HEK293T (cell line): ENCODE measurements at regions not wholly inside any gene's neighbourhood (a gene's known extent, or its start where the extent isn't known, plus 50 kb on each side); places are given as distances from the start of the nearest gene placed in this dataset.

Experiments
- CTCF ChIA-PET: fragments of 350-600 bp; formaldehyde crosslinking; extraction: SDS; loops from one replicate; lab custom pipeline; 2021; ENCODE audit warnings: antibody characterized with exemption, inconsistent platforms; lab: Yijun Ruan, JAX
- POLR2A ChIA-PET: fragments of 350-600 bp; formaldehyde crosslinking; extraction: SDS; loops from one replicate; lab custom pipeline; 2020; ENCODE audit warnings: antibody characterized with exemption, inconsistent platforms; lab: Yijun Ruan, JAX
- DNase-seq: peaks from one replicate; pipeline ENCODE4 v3.0.0; 2012; ENCODE audit warnings: mixed read lengths; ENCODE audit errors: extremely low spot score
- ARNT ChIP-seq: fragments of 450-650 bp; IDR thresholded peaks from 2 replicates; pipeline ENCODE4 v1.6.1; 2017; ENCODE audit warnings: mild to moderate bottlenecking
- BHLHE40 ChIP-seq: fragments of 450-650 bp; IDR thresholded peaks from 2 replicates; pipeline ENCODE4 v1.6.1; 2016; ENCODE audit warnings: mild to moderate bottlenecking, moderate library complexity, borderline replicate concordance
- CTBP1 ChIP-seq: fragments of 450-650 bp; IDR thresholded peaks from 2 replicates; pipeline ENCODE4 v1.6.1; 2016; ENCODE audit warnings: borderline replicate concordance
- ELF4 ChIP-seq: fragments of 450-650 bp; IDR thresholded peaks from 2 replicates; pipeline ENCODE4 v1.6.1; 2017; ENCODE audit warnings: antibody characterized with exemption
- FOXA1 ChIP-seq: fragments of 450-650 bp; IDR thresholded peaks from 2 replicates; pipeline ENCODE4 v1.6.1; 2016; ENCODE audit warnings: mild to moderate bottlenecking
- FOXK2 ChIP-seq: fragments of 450-650 bp; IDR thresholded peaks from 2 replicates; pipeline ENCODE4 v1.6.1; 2016; ENCODE audit warnings: mild to moderate bottlenecking
- FOXM1 ChIP-seq: fragments of 450-650 bp; IDR thresholded peaks from 2 replicates; pipeline ENCODE4 v1.6.1; 2017; ENCODE audit warnings: mild to moderate bottlenecking, borderline replicate concordance
- HDGF ChIP-seq: fragments of 450-650 bp; IDR thresholded peaks from 2 replicates; pipeline ENCODE4 v1.6.1; 2017; ENCODE audit warnings: antibody characterized with exemption, borderline replicate concordance
- L3MBTL2 ChIP-seq: fragments of 450-650 bp; conservative IDR thresholded peaks from 2 replicates; pipeline ENCODE4 v1.6.1; 2016; ENCODE audit warnings: mild to moderate bottlenecking
- LEF1 ChIP-seq: fragments of 450-650 bp; IDR thresholded peaks from 2 replicates; pipeline ENCODE4 v1.6.1; 2017; ENCODE audit warnings: mild to moderate bottlenecking, borderline replicate concordance
- NFRKB ChIP-seq: fragments of 450-650 bp; IDR thresholded peaks from 2 replicates; pipeline ENCODE4 v1.6.1; 2016; ENCODE audit warnings: mild to moderate bottlenecking, moderate library complexity
- SP1 ChIP-seq: fragments of 450-650 bp; IDR thresholded peaks from 2 replicates; pipeline ENCODE4 v1.6.1; 2017
- SUZ12 ChIP-seq: fragments of 450-650 bp; IDR thresholded peaks from 2 replicates; pipeline ENCODE4 v1.6.1; 2016; ENCODE audit warnings: mild to moderate bottlenecking
- TARDBP ChIP-seq: fragments of 450-650 bp; IDR thresholded peaks from 2 replicates; pipeline ENCODE4 v1.6.1; 2016
- ZNF384 ChIP-seq: fragments of 450-650 bp; IDR thresholded peaks from 2 replicates; pipeline ENCODE4 v1.6.1; 2016
- TF ChIP-seq, protein P1 (sequence below): fragments of 450-650 bp; IDR thresholded peaks from 2 replicates; pipeline ENCODE4 v1.6.1; 2016

DNA sequence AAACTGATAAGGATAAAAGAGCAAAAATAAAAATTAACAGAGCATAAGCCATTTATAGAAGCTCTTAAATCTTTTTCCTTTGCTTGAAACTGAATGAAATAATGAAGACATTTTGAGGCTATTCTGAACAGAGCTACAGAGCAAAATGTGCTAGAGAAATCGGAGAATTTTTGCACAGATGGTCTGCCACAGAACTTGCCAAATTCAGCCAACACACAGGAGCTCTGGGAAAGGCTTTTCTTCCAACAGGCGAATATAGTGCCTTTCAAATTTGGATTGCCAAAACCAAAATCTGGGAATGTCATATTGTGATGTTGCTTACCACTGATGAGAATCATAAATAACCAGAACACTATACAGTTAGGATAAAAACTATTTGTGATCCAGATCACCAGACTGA is 406.3 kb downstream of the RPL10L start:
- CTCF ChIA-PET: no interaction called here

DNA sequence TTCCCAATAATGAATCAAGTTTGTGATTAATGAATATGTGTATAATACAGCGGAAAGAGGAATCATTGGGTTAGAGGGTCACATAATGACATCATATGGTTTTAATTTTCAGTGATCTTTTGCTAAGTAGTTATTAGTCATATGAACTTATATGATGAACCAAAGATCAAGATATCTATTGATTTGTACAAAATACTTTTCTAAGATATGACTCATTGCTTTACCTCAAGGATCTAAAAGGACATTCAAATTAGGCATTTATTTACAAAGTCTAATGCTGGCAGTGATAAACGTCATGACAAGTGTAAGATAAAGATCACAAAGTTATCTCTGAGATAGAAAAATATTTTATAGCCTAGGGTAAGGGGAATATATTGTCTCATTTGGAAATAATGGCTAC is 417.8 kb downstream of the RPL10L start:
- ChIA-PET CTCF (no interaction called here), POLR2A (no interaction called here)
- TF ChIP-seq L3MBTL2: no peak
- TF ChIP-seq ELF4: no peak
- TF ChIP-seq FOXA1: no peak
- no peak for TF ChIP-seq HDGF
- no peak for TF ChIP-seq FOXM1
- TF ChIP-seq BHLHE40: no peak
- TF ChIP-seq FOXK2: no peak
- no peak for TF ChIP-seq LEF1
- no peak for TF ChIP-seq NFRKB
- TF ChIP-seq SP1: no peak
- TF ChIP-seq, protein P1, sequence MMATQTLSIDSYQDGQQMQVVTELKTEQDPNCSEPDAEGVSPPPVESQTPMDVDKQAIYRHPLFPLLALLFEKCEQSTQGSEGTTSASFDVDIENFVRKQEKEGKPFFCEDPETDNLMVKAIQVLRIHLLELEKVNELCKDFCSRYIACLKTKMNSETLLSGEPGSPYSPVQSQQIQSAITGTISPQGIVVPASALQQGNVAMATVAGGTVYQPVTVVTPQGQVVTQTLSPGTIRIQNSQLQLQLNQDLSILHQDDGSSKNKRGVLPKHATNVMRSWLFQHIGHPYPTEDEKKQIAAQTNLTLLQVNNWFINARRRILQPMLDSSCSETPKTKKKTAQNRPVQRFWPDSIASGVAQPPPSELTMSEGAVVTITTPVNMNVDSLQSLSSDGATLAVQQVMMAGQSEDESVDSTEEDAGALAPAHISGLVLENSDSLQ: no peak
- no peak for TF ChIP-seq CTBP1
- no peak for TF ChIP-seq ARNT
- TF ChIP-seq TARDBP: no peak
- no peak for DNase-seq

More for the DNA sequence above, 406.3 kb downstream of the RPL10L start:
- POLR2A ChIA-PET: no interaction called here
- no peak for DNase-seq
- no peak for TF ChIP-seq HDGF
- TF ChIP-seq ZNF384: no peak
- no peak for TF ChIP-seq ARNT
- no peak for TF ChIP-seq SUZ12
- no peak for TF ChIP-seq ELF4
- TF ChIP-seq BHLHE40: no peak
- no peak for TF ChIP-seq NFRKB
- TF ChIP-seq TARDBP: no peak
- TF ChIP-seq SP1: no peak
- TF ChIP-seq CTBP1: no peak
- no peak for TF ChIP-seq FOXM1
- no peak for TF ChIP-seq L3MBTL2
- no peak for TF ChIP-seq FOXA1
- TF ChIP-seq, protein P1: no peak
- TF ChIP-seq FOXK2: no peak
- TF ChIP-seq LEF1: no peak

DNA sequence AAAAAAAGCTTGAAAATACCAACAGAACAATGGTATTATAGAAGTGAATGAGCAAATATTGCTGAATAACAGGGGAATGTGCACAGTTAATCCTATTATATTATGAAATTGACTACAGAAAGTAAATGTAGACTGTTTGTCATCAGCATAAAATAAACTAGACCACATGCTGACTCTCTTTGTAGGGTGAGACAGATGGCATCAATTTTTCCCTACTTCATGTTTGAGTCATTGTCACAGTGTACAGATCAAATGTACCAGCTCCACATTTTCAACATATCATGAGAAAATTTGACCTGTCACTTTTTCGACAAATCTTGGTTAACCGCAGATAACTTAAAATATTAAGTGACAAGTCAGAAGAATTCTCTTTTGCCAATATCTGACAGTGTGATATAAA is 421.0 kb downstream of the RPL10L start:
- DNase-seq: no peak
- CTCF ChIA-PET: no interaction called here
- POLR2A ChIA-PET: no interaction called here
- no peak for TF ChIP-seq BHLHE40
- no peak for TF ChIP-seq L3MBTL2
- TF ChIP-seq FOXA1: no peak
- TF ChIP-seq ELF4: no peak
- no peak for TF ChIP-seq LEF1
- no peak for TF ChIP-seq SUZ12
- no peak for TF ChIP-seq FOXK2
- TF ChIP-seq, protein P1: no peak
- TF ChIP-seq ARNT: no peak
- no peak for TF ChIP-seq SP1
- no peak for TF ChIP-seq HDGF
- no peak for TF ChIP-seq TARDBP
- no peak for TF ChIP-seq ZNF384
- no peak for TF ChIP-seq FOXM1

DNA sequence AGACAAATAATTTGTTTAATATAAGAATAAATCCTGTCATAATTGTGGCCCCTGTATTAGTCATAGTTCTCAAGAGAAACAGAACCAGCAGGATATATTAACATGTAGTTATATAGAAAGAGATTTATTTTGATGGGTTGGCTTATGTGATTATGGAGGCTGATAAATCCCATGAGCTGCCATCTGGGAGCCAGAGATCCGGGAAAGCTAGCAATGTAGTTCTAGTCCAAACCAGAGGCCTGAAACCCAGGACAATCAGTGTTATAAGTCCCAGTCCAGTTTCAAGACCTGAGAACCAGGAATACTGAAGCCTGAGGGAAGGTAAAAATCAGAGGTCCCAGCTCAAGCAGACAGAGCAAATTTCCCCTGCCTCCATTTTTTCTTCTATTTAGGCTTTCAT is 435.8 kb downstream of the RPL10L start:
- ChIA-PET CTCF (no interaction called here), POLR2A (no interaction called here)
- TF ChIP-seq ARNT (no peak), HDGF (no peak), ZNF384 (no peak), SP1 (no peak), SUZ12 (no peak), LEF1 (no peak), L3MBTL2 (no peak), FOXK2 (no peak), TARDBP (no peak), FOXA1 (no peak), ELF4 (no peak), FOXM1 (no peak), CTBP1 (no peak), BHLHE40 (no peak), NFRKB (no peak)
- TF ChIP-seq, protein P1: no peak
- no peak for DNase-seq

DNA sequence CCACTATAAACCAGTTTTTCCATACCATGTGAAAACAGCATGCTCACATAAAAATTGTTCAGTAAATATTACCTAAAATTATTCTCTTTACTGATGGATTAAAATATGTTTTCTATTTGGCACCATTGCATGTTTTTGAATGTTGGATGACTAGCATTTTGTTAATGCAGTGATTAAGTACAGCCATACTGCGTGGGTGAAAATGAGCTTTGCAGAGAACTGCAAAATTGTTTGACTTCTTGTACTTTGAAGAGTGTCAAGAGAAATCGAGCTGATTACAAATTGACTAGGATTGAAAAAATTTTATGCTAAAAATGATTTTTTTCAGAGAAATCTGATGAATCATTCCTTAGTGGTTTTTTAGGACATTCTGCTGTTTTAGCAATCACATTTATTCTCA is 452.9 kb downstream of the RPL10L start:
- ChIA-PET POLR2A (no interaction called here), CTCF (no interaction called here)
- no peak for DNase-seq
- TF ChIP-seq, protein P1: no peak
- TF ChIP-seq FOXM1: no peak
- TF ChIP-seq TARDBP: no peak
- TF ChIP-seq SP1: no peak
- TF ChIP-seq BHLHE40: no peak
- no peak for TF ChIP-seq SUZ12
- no peak for TF ChIP-seq ZNF384
- no peak for TF ChIP-seq NFRKB
- no peak for TF ChIP-seq ELF4
- no peak for TF ChIP-seq CTBP1
- TF ChIP-seq HDGF: no peak
- TF ChIP-seq ARNT: no peak
- no peak for TF ChIP-seq L3MBTL2
- no peak for TF ChIP-seq LEF1
